SK-N-SH (cell line): ENCODE measurements at regions not wholly inside any gene's neighbourhood (a gene's known extent, or its start where the extent isn't known, plus 50 kb on each side); places are given as distances from the start of the nearest gene placed in this dataset.

Source experiments
- CHD2 ChIP-seq: fragments of 150-350 bp; IDR thresholded peaks from 2 replicates; pipeline ENCODE4 v1.6.1; 2018; ENCODE audit warnings: low read length; ENCODE audit not compliant: partially characterized antibody
- EP300 ChIP-seq, 2 experiments: IDR thresholded peaks; 2 replicates each; pipeline versions ENCODE4 v1.4.0 to v1.6.1; 2012; ENCODE audit warnings: borderline replicate concordance in 1 of 2, low read depth in 1 of 2, low read length in 1 of 2
- EZH2phosphoT487 ChIP-seq: fragments of 200-600 bp; sonication (generic); IDR thresholded peaks from 2 replicates; pipeline ENCODE4 v1.6.1; 2017; ENCODE audit warnings: low read depth, mixed run types, mild to moderate bottlenecking, antibody characterized with exemption, moderate library complexity, borderline replicate concordance
- NRF1 ChIP-seq: IDR thresholded peaks from 2 replicates; pipeline ENCODE4 v1.6.1; 2012; ENCODE audit warnings: low read depth, mild to moderate bottlenecking, low read length
- POLR2AphosphoS5 ChIP-seq: IDR thresholded peaks from 2 replicates; pipeline ENCODE4 v1.6.1; 2012; ENCODE audit warnings: low read depth, low read length
- RAD21 ChIP-seq: IDR thresholded peaks from 2 replicates; pipeline ENCODE4 v1.6.1; 2012; ENCODE audit warnings: mild to moderate bottlenecking, low read length
- RCOR1 ChIP-seq: fragments of 150-350 bp; IDR thresholded peaks from 2 replicates; pipeline ENCODE4 v1.6.1; 2017; ENCODE audit warnings: antibody characterized with exemption, low read length
- SIN3A ChIP-seq: IDR thresholded peaks from 2 replicates; pipeline ENCODE4 v1.6.1; 2012; ENCODE audit warnings: low read depth, mild to moderate bottlenecking, low read length, moderate library complexity, borderline replicate concordance
- SMC3 ChIP-seq: IDR thresholded peaks from 2 replicates; pipeline ENCODE4 v1.6.1; 2012; ENCODE audit warnings: low read depth, low read length, improper control_type of control experiment
- TF ChIP-seq, protein P1 (sequence below): fragments of 200-600 bp; sonication (generic); IDR thresholded peaks from 2 replicates; pipeline ENCODE4 v1.6.1; 2017; ENCODE audit warnings: antibody characterized with exemption, mild to moderate bottlenecking, moderate library complexity
- TF ChIP-seq, protein P2 (sequence below): IDR thresholded peaks from 2 replicates; pipeline ENCODE4 v1.4.0; 2012; ENCODE audit warnings: low read depth

DNA sequence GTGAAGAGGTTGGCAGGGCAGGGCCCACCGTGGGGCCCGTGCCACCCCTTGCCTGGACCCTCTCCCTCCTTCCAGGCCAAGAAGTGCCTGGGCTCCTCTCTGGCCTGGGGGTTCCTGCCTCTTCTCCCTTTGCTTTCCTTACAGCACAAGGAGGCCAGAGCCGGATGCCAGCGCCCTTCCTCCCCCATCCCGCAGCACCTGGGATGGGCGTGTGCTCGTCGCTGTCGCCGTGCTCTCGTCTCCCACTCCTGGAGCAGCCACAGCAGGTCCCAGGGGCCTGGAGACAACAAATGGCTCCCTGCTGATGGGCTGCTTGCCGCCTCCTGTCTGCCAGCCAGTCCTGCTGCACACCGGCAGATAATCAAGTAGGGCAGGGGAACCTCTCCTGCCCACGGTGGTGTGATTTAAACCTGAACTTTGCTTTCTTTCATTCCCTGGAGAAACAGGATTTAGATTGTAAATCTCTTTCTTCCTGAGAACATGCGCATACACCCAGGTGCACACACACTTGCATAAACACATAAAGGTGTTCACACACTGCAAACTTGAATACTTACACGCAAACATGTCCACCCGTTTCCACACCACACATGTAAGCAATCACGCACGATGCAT, 50.8 kb upstream of the POU3F1 start:
- TF ChIP-seq, protein P1, sequence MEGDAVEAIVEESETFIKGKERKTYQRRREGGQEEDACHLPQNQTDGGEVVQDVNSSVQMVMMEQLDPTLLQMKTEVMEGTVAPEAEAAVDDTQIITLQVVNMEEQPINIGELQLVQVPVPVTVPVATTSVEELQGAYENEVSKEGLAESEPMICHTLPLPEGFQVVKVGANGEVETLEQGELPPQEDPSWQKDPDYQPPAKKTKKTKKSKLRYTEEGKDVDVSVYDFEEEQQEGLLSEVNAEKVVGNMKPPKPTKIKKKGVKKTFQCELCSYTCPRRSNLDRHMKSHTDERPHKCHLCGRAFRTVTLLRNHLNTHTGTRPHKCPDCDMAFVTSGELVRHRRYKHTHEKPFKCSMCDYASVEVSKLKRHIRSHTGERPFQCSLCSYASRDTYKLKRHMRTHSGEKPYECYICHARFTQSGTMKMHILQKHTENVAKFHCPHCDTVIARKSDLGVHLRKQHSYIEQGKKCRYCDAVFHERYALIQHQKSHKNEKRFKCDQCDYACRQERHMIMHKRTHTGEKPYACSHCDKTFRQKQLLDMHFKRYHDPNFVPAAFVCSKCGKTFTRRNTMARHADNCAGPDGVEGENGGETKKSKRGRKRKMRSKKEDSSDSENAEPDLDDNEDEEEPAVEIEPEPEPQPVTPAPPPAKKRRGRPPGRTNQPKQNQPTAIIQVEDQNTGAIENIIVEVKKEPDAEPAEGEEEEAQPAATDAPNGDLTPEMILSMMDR, result no peak
- TF ChIP-seq POLR2AphosphoS5 (no peak), NRF1 (no peak), RAD21 (no peak), EZH2phosphoT487 (no peak), CHD2 (no peak), RCOR1 (no peak), SIN3A (no peak), EP300 (IDR thresholded peaks at IDR 0.05; ENCODE audit: borderline replicate concordance in 1 of 2, low read depth in 1 of 2, low read length in 1 of 2) (no peak), SMC3 (no peak)
- TF ChIP-seq, protein P2, sequence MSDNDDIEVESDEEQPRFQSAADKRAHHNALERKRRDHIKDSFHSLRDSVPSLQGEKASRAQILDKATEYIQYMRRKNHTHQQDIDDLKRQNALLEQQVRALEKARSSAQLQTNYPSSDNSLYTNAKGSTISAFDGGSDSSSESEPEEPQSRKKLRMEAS, result no peak
